Ascending aorta (tissue), 2 donors: ENCODE measurements at regions not wholly inside any gene's neighbourhood (a gene's known extent, or its start where the extent isn't known, plus 50 kb on each side); places are given as distances from the start of the nearest gene placed in this dataset.

ENCODE experiments used
- DNase-seq, 2 donors: peaks; one replicate each; pipeline ENCODE4 v3.0.0-alpha.2; 2019; ENCODE audit warnings: low spot score in 2 of 2
- H3K27ac ChIP-seq, 2 donors: fragments of 200-600 bp; sonication (generic); one replicate each; pipeline ENCODE4 v1.5.1; 2016 to 2017; ENCODE audit warnings: mild to moderate bottlenecking in 1 of 2
- H3K27me3 ChIP-seq: fragments of 200-600 bp; sonication (generic); one replicate; pipeline ENCODE4 v1.5.1; 2017
- H3K36me3 ChIP-seq, 2 donors: fragments of 200-600 bp; sonication (generic); one replicate each; pipeline ENCODE4 v1.5.1; 2016
- H3K4me1 ChIP-seq, 2 donors: fragments of 200-600 bp; sonication (generic); one replicate each; pipeline ENCODE4 v1.5.1; 2016 to 2017; ENCODE audit warnings: mild to moderate bottlenecking in 1 of 2
- H3K4me3 ChIP-seq, 2 donors: fragments of 200-600 bp; sonication (generic); one replicate each; pipeline ENCODE4 v1.5.1; 2016 to 2017; ENCODE audit warnings: mild to moderate bottlenecking in 1 of 2
- H3K9me3 ChIP-seq, 2 donors: fragments of 200-600 bp; sonication (generic); one replicate each; pipeline ENCODE4 v1.5.1; 2016
- CTCF ChIP-seq, 3 experiments: fragments of 200-600 bp in 2 of 3; fragments of 450-650 bp in 1 of 3; sonication (generic) in 2 of 3; IDR thresholded peaks; one replicate each; pipeline ENCODE4 v1.5.1; 2016 to 2019; ENCODE audit warnings: antibody characterized with exemption in 3 of 3, mild to moderate bottlenecking in 1 of 3, moderate library complexity in 1 of 3
- intact Hi-C: fragments of 100-400 bp; cut with DNase I; formaldehyde crosslinking; loops from one replicate; pipeline ENCODE4 v1.15.1; 2023

- no peak for DNase-seq
- no peaks in the 10 kb centered on the region for H3K36me3 ChIP-seq
- TF ChIP-seq CTCF (IDR thresholded peaks at IDR 0.05) = no peak
- H3K27me3 ChIP-seq = no peaks in the 10 kb centered on the region
- no peaks in the 10 kb centered on the region for H3K9me3 ChIP-seq
- H3K4me3 ChIP-seq = peak overlapping the region; percentile 13 to 50
- H3K27ac ChIP-seq = peak overlapping the region; percentile 50 to 55
- intact Hi-C loops = loop anchor here (5.0 kb wide), 1 partner anchor 48 kb away; no protein-coding TSS in a partner anchor
- H3K4me1 ChIP-seq = peaks cover 3 to 14% of the 10 kb centered on the region in 2 donors
Observed at GRCh38 chr14:71539650-71540285, 392.5 kb upstream of the RGS6 start.

GRCh38 chr14:71541271-71541670 is 391.0 kb upstream of the RGS6 start:
- DNase-seq = no peak
- H3K27ac ChIP-seq = peak overlapping the region in 1 of 2 donors; percentile 28
- H3K9me3 ChIP-seq = no peaks in the 10 kb centered on the region
- H3K36me3 ChIP-seq = no peaks in the 10 kb centered on the region
- H3K27me3 ChIP-seq = no peaks in the 10 kb centered on the region
- H3K4me1 ChIP-seq = peaks cover 3 to 14% of the 10 kb centered on the region in 2 donors
- H3K4me3 ChIP-seq = no peak overlapping the region
- intact Hi-C loops = no loop called here
- TF ChIP-seq CTCF (IDR thresholded peaks at IDR 0.05) = no peak

- Histone ChIP-seq H3K9me3 (no peaks in the 10 kb centered on the region), H3K4me1 (peaks cover 3 to 14% of the 10 kb centered on the region in 2 donors), H3K27me3 (no peaks in the 10 kb centered on the region), H3K36me3 (no peaks in the 10 kb centered on the region), H3K27ac (no peak overlapping the region), H3K4me3 (no peak overlapping the region)
- intact Hi-C loops = no loop called here
- TF ChIP-seq CTCF (IDR thresholded peaks at IDR 0.05) = no peak
- DNase-seq = no peak
Observed at GRCh38 chr14:71541973-71542690, 390.1 kb upstream of the RGS6 start.

GRCh38 chr14:71549421-71550050 is 382.7 kb upstream of the RGS6 start:
- H3K27me3 ChIP-seq = no peaks in the 10 kb centered on the region
- TF ChIP-seq CTCF (IDR thresholded peaks at IDR 0.05) = no peak
- no peaks in the 10 kb centered on the region for H3K36me3 ChIP-seq
- H3K4me1 ChIP-seq = peaks cover 0 to 2% of the 10 kb centered on the region in 2 donors
- intact Hi-C loops = no loop called here
- no peak overlapping the region for H3K27ac ChIP-seq
- H3K9me3 ChIP-seq = no peaks in the 10 kb centered on the region
- no peak overlapping the region for H3K4me3 ChIP-seq
- no peak for DNase-seq

- no peaks in the 10 kb centered on the region for H3K36me3 ChIP-seq
- intact Hi-C loops = no loop called here
- H3K9me3 ChIP-seq = no peaks in the 10 kb centered on the region
- DNase-seq = no peak
- no peak for TF ChIP-seq CTCF (IDR thresholded peaks at IDR 0.05)
- no peaks in the 10 kb centered on the region for H3K27me3 ChIP-seq
- H3K4me1 ChIP-seq = peaks cover 0 to 2% of the 10 kb centered on the region in 2 donors
- no peak overlapping the region for H3K4me3 ChIP-seq
- no peak overlapping the region for H3K27ac ChIP-seq
Observed at GRCh38 chr14:71550367-71550766, 381.9 kb upstream of the RGS6 start.
